Stimulated activated naive B cell treated with anti-CD40 and anti-IgM and Interleukin-4, amounts not matched to agents 10 μg/mL and 1 μg/mL and 100 μg/mL, for 72 hours (primary cell): ENCODE measurements at regions not wholly inside any gene's neighbourhood (a gene's known extent, or its start where the extent isn't known, plus 50 kb on each side); places are given as distances from the start of the nearest gene placed in this dataset.
"Not testable (repeated sequence)": the region's sequence is repeated elsewhere in the genome, so short reads cannot be mapped to it uniquely, and the experiment has no call there.

ENCODE experiments used
- ATAC-seq, 2 donors: fragments of 150-1000 bp; cut with Tn5 transposase; replicated peaks; 2 replicates each; pipeline ENCODE4 v1.10.0; 2021; ENCODE audit warnings: moderate library complexity in 1 of 2
- DNase-seq: peaks from one replicate; pipeline ENCODE4 v3.0.0; 2021
- H3K27ac Mint-ChIP-seq: one replicate; pipeline ENCODE4 v1.8.0; 2022; ENCODE audit warnings: mild to moderate bottlenecking, mixed read lengths
- H3K27me3 Mint-ChIP-seq, 2 donors: one replicate each; pipeline ENCODE4 v1.8.0; 2022; ENCODE audit warnings: mixed read lengths in 2 of 2
- H3K36me3 Mint-ChIP-seq, 2 donors: one replicate each; pipeline ENCODE4 v1.8.0; 2022; ENCODE audit warnings: mixed read lengths in 2 of 2, mild to moderate bottlenecking in 1 of 2
- H3K4me1 Mint-ChIP-seq, 2 donors: one replicate each; pipeline ENCODE4 v1.8.0; 2022; ENCODE audit warnings: mixed read lengths in 2 of 2, mild to moderate bottlenecking in 1 of 2
- H3K4me3 Mint-ChIP-seq, 2 donors: one replicate each; pipeline ENCODE4 v1.8.0; 2022; ENCODE audit warnings: mild to moderate bottlenecking in 2 of 2, mixed read lengths in 2 of 2, moderate library complexity in 1 of 2
- H3K9me3 Mint-ChIP-seq, 2 donors: one replicate each; pipeline ENCODE4 v1.8.0; 2022; ENCODE audit warnings: mixed read lengths in 2 of 2, mild to moderate bottlenecking in 1 of 2

DNA sequence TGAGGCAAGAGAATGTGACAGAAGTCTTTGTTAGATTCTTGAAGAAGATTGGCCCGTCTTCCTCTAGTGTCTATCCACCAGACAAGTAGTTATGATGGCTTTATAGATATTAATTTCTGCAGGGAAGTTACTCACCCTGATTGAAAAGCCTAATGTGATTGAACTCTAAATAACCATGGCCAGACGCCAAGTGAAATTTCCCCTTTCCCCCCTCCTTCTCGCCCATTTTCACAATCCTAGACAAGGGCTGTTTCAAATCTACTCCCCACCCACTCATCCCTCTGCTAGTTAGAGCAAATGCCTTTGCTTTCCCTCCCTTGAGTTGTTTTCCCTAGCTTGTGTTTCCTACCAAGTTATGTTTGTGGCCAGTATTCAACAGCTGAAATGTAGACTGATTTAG lies 182.5 kb downstream of the TMEM167A start:
- Mint-ChIP-seq H3K4me1 (no peaks in the 10 kb centered on the region), H3K27ac (no peak overlapping the region), H3K36me3 (no peaks in the 10 kb centered on the region), H3K4me3 (no peak overlapping the region), H3K9me3 (peaks cover 0 to 5% of the 10 kb centered on the region in 2 donors), H3K27me3 (no peaks in the 10 kb centered on the region)
- DNase-seq (no peak), ATAC-seq (no peak)

DNA sequence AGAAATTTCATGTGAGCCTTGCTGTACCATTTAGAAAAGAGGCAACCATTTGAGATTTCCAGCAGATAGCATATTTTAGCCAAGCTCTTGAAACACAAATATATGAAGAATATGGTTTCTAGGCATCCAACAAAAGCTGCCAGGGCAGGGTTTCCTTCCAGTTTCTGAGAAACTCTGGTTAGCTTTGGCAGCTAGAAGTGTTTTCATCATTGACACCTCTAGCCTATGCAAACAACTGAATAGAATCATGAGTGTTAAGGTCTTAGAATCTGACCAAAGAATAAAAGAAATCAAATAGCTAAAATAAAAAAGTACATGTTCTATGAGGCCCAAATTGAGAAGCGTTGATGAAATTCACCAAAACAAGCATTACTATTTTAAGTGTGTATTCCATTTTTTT lies 188.1 kb downstream of the TMEM167A start:
- Mint-ChIP-seq H3K36me3 (no peaks in the 10 kb centered on the region), H3K27me3 (no peaks in the 10 kb centered on the region), H3K9me3 (no peaks in the 10 kb centered on the region), H3K27ac (no peak overlapping the region), H3K4me3 (no peak overlapping the region), H3K4me1 (peaks cover 7 to 8% of the 10 kb centered on the region in 2 donors)
- DNase-seq (no peak), ATAC-seq (no peak)

- Mint-ChIP-seq H3K9me3 (peaks cover 0 to 3% of the 10 kb centered on the region in 2 donors), H3K4me1 (peaks cover 11 to 22% of the 10 kb centered on the region in 2 donors), H3K27ac (no peak overlapping the region), H3K36me3 (no peaks in the 10 kb centered on the region), H3K4me3 (no peak overlapping the region), H3K27me3 (no peaks in the 10 kb centered on the region)
- DNase-seq = no peak
- ATAC-seq = no peak
These were observed 190.3 kb downstream of the TMEM167A start for GRCh38 chr5:82886911-82887310.

DNA sequence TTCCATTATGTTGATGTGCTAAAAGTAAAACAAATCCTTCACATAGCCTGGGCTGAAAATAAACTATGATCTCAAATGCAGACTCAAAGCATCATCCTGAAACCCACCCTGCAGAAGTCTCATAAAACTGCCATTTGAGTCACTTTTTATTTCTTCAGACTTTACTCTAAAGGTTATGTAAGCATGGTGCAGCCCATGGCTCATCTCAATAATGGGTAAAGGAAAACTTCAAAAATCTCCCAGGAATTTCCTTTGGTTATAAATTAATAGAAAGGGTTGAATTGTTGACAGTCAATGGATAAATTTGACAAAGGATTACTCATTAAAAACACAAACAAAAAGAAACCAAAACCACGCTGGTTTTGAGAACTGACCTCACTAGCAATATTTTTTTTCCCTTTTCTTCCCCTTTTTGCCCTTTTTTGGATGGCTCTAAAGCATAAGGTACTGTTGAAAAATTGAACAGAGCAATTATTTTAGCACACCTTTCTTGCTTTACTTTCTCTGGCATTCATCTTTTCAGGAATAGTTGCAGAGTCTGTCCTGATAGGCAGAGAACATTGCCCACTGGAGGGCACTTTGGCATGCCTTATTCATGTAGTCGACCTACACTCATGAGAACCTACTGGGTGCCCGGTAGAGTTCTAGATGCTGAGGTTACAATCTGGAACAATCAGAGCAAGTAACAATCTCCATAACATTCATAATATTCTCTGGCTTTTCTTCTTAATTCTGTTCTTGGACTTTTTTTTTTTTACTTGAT lies 191.4 kb downstream of the TMEM167A start:
- Mint-ChIP-seq H3K27me3 (no peaks in the 10 kb centered on the region), H3K36me3 (no peaks in the 10 kb centered on the region), H3K4me3 (peak overlapping the region in 1 of 2 donors; percentile 6), H3K4me1 (peaks cover 15 to 32% of the 10 kb centered on the region in 2 donors), H3K9me3 (peaks cover 3 to 7% of the 10 kb centered on the region in 2 donors), H3K27ac (no peak overlapping the region)
- ATAC-seq = peak; percentile 38 to 63
- DNase-seq = no peak

DNA sequence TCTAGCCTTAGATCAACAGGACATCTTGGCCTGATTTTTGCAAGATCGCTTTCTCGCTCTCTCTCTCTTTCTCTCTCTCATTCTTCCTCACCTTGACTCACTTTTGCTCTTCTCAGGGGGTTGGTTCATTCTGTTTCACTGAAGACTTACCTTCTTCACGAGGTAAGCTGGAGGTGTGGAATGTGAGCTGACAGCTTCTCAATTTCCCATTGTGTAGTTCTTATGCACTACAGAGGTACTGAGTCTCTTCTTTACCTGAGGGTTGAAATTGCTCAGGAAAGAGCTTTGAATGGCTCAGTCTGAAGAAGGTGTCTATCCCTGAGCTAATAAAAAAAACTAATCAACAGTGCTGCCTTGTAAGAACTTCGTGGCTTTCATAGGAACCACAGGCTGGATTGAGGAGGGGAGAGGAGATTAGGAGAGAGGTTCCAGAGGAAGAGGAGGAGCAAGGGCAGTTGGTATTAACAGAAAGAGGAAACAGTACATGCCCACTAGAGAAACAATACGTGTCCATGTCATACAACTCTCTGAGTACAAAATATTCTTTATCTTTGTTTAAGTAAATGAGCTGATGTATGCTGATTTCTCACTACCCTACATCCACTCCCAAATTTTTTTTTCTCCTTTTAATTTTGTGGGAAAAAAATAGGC lies 192.2 kb downstream of the TMEM167A start:
- peaks cover 15 to 32% of the 10 kb centered on the region in 2 donors for H3K4me1 Mint-ChIP-seq
- no peak overlapping the region for H3K27ac Mint-ChIP-seq
- H3K36me3 Mint-ChIP-seq = peaks cover 6 to 7% of the 10 kb centered on the region in 2 donors
- no peak overlapping the region for H3K4me3 Mint-ChIP-seq
- peaks cover 8 to 14% of the 10 kb centered on the region in 2 donors for H3K9me3 Mint-ChIP-seq
- no peak for DNase-seq
- ATAC-seq = peak in 1 of 2 donors; percentile 22
- no peaks in the 10 kb centered on the region for H3K27me3 Mint-ChIP-seq

- Mint-ChIP-seq H3K4me1 (peaks cover 15 to 32% of the 10 kb centered on the region in 2 donors), H3K36me3 (peaks cover 8 to 13% of the 10 kb centered on the region in 2 donors), H3K27ac (no peak overlapping the region), H3K27me3 (no peaks in the 10 kb centered on the region), H3K9me3 (peaks cover 14 to 23% of the 10 kb centered on the region in 2 donors), H3K4me3 (no peak overlapping the region)
- no peak for DNase-seq
- ATAC-seq = peak; percentile 50 to 52
These were observed 194.9 kb downstream of the TMEM167A start for GRCh38 chr5:82882316-82882715.

DNA sequence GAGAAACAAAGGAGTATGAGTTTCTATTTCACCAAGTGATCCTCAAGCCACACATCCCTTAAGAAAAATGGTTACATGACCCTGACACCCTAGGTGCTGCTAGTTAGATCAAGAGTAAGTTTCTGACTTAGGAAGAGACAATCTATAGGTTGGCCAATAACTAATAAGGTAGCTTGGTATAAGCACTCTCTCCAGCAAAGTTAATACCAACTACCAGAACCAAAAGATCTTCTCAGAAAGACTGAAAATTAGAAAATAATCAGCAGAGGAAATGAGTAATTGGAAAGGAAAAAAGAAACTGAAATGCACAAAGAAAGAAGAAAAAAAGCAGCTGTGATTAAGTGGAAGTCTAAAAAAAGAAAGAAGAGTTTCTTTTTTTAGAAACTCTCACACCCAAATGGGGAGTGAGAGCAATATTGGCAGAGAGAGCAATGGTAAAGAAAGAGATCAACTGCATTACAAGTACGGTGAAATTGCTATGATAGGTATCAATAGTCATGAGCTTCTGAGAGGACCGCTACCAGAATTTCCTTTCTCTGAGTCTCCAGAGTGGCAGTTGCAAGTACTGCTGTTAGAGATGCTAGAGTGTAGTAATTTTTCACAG lies 195.5 kb downstream of the TMEM167A start:
- Mint-ChIP-seq H3K4me1 (peaks cover 9 to 32% of the 10 kb centered on the region in 2 donors), H3K36me3 (peaks cover 8 to 13% of the 10 kb centered on the region in 2 donors), H3K4me3 (peak overlapping the region; percentile 10 to 52), H3K9me3 (peaks cover 14 to 23% of the 10 kb centered on the region in 2 donors), H3K27me3 (no peaks in the 10 kb centered on the region), H3K27ac (peak overlapping the region; percentile 72)
- DNase-seq = no peak
- peak in 1 of 2 donors; percentile 22 for ATAC-seq

DNA sequence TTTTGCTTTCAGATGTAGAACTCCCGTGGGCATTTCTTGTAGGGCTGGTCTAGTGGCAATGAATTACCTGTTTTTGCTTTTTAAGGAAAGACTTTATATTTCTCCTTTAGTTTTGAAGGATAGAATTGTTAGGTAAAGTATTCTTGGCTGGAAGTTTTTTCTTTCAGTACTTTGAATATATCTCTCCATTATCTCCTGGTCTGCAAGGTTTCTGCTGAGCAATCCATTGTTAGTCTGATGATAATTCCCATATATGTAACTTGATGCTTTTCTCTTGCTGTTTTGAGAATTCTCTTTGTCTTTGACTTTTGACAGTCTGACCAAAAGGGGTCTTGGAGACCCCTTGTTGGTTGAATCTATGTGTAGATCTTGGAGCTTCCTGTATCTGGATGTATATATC lies 198.1 kb downstream of the TMEM167A start:
- Mint-ChIP-seq H3K27me3 (no peaks in the 10 kb centered on the region), H3K4me3 (no peak overlapping the region), H3K4me1 (peaks cover 8 to 24% of the 10 kb centered on the region in 2 donors), H3K36me3 (peaks cover 8 to 13% of the 10 kb centered on the region in 2 donors), H3K9me3 (peaks cover 15 to 23% of the 10 kb centered on the region in 2 donors), H3K27ac (no peak overlapping the region)
- ATAC-seq (no peak), DNase-seq (no peak)

DNA sequence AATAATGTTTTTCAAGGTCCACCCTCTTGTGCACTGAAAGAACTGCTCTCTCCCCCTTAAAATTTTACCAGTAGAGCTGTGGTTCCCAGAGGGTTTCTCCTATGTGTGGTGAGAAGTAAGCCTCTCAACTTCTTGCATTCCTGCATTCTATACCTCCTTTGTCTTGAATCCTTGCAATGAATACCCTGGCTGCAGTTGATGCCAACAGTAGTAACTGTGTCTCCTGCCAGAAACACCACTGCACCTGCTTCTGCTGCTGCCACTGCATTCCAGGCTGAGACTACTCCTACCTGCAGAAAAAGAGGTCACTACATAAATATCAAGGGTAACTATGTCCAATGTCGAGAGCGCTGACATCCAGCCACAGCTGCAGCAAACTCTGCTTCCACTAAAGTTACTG lies 203.7 kb downstream of the TMEM167A start:
- Mint-ChIP-seq H3K9me3 (peaks cover 4% of the 10 kb centered on the region in 2 donors), H3K4me1 (no peaks in the 10 kb centered on the region), H3K4me3 (no peak overlapping the region), H3K27me3 (no peaks in the 10 kb centered on the region), H3K36me3 (peaks cover 0 to 3% of the 10 kb centered on the region in 2 donors), H3K27ac (no peak overlapping the region)
- ATAC-seq = no peak
- DNase-seq = no peak

DNA sequence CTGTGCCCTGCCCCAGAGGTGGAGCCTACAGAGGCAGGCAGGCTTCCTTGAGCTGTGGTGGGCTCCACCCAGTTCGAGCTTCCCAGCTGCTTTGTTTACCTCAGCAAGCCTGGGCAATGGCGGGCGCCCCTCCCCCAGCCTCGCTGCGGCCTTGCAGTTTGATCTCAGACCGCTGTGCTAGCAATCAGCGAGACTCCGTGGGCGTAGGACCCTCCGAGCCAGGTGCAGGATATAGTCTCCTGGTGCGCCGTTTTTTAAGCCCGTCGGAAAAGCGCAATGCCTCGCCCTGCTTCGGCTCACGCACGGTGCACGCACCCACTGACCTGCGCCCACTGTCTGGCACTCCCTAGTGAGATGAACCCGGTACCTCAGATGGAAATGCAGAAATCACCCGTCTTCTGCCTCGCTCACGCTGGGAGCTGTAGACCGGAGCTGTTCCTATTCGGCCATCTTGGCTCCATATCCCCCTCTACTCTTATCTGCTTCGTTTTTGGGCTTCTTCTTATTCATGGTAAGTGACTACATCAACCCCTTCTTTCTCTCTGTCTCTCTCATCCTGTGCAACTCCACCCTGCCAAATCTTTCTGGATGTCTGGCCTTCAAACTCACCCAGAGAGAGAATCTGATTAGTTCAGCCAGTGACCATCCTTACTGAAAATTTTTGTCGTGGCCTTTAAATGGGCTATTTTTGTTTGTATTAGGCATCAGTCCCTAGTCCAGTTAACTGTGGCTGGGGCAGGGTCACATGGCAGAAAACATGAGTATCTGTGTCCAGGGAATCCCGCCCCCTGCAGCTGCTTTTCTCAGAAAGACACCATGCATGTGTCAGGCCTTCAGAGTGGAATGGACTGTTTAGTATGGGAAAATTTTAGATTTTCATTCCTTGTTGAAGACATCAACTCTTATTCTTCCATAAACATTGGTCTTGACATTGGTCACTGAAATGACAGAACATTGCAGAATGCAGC lies 204.6 kb downstream of the TMEM167A start:
- DNase-seq, ATAC-seq, H3K9me3 Mint-ChIP-seq, H3K4me1 Mint-ChIP-seq, H3K27me3 Mint-ChIP-seq, H3K27ac Mint-ChIP-seq, H3K4me3 Mint-ChIP-seq, H3K36me3 Mint-ChIP-seq: not testable (repeated sequence)

- H3K4me1 Mint-ChIP-seq = no peaks in the 10 kb centered on the region
- ATAC-seq (no peak), DNase-seq (no peak)
- no peak overlapping the region for H3K4me3 Mint-ChIP-seq
- H3K36me3 Mint-ChIP-seq = no peaks in the 10 kb centered on the region
- no peak overlapping the region for H3K27ac Mint-ChIP-seq
- H3K27me3 Mint-ChIP-seq = no peaks in the 10 kb centered on the region
- no peaks in the 10 kb centered on the region for H3K9me3 Mint-ChIP-seq
These were observed 211.6 kb downstream of the TMEM167A start for GRCh38 chr5:82865625-82866024.

- no peak for ATAC-seq
These were observed 213.9 kb downstream of the TMEM167A start for GRCh38 chr5:82863266-82863665.

DNA sequence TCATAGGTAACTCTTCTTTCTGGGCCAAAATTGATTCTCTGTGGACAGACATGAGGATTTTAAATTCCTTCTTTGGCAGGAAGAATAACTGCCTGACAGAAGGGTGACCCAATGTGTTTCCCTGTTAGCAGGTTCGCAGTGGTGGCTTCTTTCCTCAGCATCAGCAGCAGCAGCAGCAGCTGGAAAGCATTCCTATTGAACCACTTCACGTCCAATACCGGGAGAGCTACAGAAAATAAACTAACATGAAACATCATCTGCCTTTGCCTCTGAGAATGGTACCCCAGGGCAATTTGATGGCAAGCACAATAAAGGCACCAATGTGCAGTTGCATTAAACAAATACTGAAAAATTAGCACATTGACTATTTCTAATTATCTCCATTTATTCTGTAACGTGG lies 214.5 kb downstream of the TMEM167A start:
- ATAC-seq (no peak), DNase-seq (no peak)
- Mint-ChIP-seq H3K9me3 (no peaks in the 10 kb centered on the region), H3K4me1 (no peaks in the 10 kb centered on the region), H3K36me3 (no peaks in the 10 kb centered on the region), H3K4me3 (no peak overlapping the region), H3K27ac (no peak overlapping the region), H3K27me3 (no peaks in the 10 kb centered on the region)

More at GRCh38 chr5:82863266-82863665, 213.9 kb downstream of the TMEM167A start:
- Mint-ChIP-seq H3K4me1 (no peaks in the 10 kb centered on the region), H3K36me3 (no peaks in the 10 kb centered on the region), H3K27ac (no peak overlapping the region), H3K27me3 (no peaks in the 10 kb centered on the region), H3K4me3 (no peak overlapping the region), H3K9me3 (no peaks in the 10 kb centered on the region)
- DNase-seq = no peak

- DNase-seq (no peak), ATAC-seq (no peak)
- Mint-ChIP-seq H3K36me3 (no peaks in the 10 kb centered on the region), H3K4me1 (no peaks in the 10 kb centered on the region), H3K27me3 (no peaks in the 10 kb centered on the region), H3K9me3 (no peaks in the 10 kb centered on the region), H3K27ac (no peak overlapping the region), H3K4me3 (no peak overlapping the region)
These were observed 214.9 kb downstream of the TMEM167A start for GRCh38 chr5:82862261-82862660.
